HepG2 (cell line): ENCODE measurements at regions not wholly inside any gene's neighbourhood (a gene's known extent, or its start where the extent isn't known, plus 50 kb on each side); places are given as distances from the start of the nearest gene placed in this dataset.

Experiments used
- ATAC-seq: fragments of 200-7000 bp; cut with Tn5 transposase; 3 replicates; pipeline ENCODE4 v1.9.1; 2020; ENCODE audit warnings: mild to moderate bottlenecking, moderate library complexity
- BruUV-seq: library from RNA; stranded (reverse); fragments of 400-500 nt; replicated peaks from 2 replicates; lab custom pipeline; 2021; lab: Mats Ljungman, UMichigan
- CTCF ChIA-PET: fragments of 300-600 bp; formaldehyde crosslinking; extraction: SDS; loops from one replicate; lab custom pipeline; 2021; ENCODE audit warnings: low total read pairs, inconsistent platforms, low intra/inter-chr PET ratio; lab: Yijun Ruan, JAX
- POLR2A ChIA-PET: fragments of 350-600 bp; sonication (Branson Sonifier 250); formaldehyde crosslinking; loops from one replicate; lab custom pipeline; 2020; ENCODE audit warnings: antibody characterized with exemption, inconsistent platforms; lab: Yijun Ruan, JAX
- DNase-seq: peaks from one replicate; pipeline ENCODE4 v3.0.0-alpha.2; 2015; ENCODE audit warnings: low spot score
- FAIRE-seq: peaks from 3 replicates; lab custom pipeline; 2011; peaks lifted over from hg19 to GRCh38; lab: Jason Lieb, UNC
- H2AFZ ChIP-seq: one replicate; pipeline ENCODE4 v1.6.1; 2011; ENCODE audit warnings: low read length, inconsistent platforms
- H3K27ac ChIP-seq: fragments of 300-600 bp; 3 replicates; pipeline ENCODE4 v1.8.0; 2011; ENCODE audit warnings: mixed run types, mild to moderate bottlenecking, mixed read lengths, low read length, inconsistent platforms; ENCODE audit not compliant: insufficient read depth; ENCODE audit errors: extremely low read length
- H3K27me3 ChIP-seq, 2 experiments: fragments of 200-600 bp in 1 of 2; 2 replicates in 1 of 2; 3 replicates in 1 of 2; pipeline versions ENCODE4 v1.6.0 to v1.8.0; 2011; ENCODE audit warnings: low read length in 2 of 2, mild to moderate bottlenecking in 2 of 2, moderate library complexity in 2 of 2, inconsistent platforms in 1 of 2; ENCODE audit not compliant: insufficient read depth in 2 of 2, control insufficient read depth in 1 of 2
- H3K36me3 ChIP-seq, 2 experiments: fragments of 200-600 bp in 1 of 2; replicated peaks in 1 of 2; 2 replicates in 1 of 2; 3 replicates in 1 of 2; pipeline versions ENCODE4 v1.5.1 to v1.8.0; 2011; ENCODE audit warnings: low read length in 2 of 2, inconsistent platforms in 1 of 2; ENCODE audit not compliant: insufficient read depth in 2 of 2, control insufficient read depth in 1 of 2
- H3K4me1 ChIP-seq: 2 replicates; pipeline ENCODE4 v1.5.1; 2012; ENCODE audit warnings: low read length, inconsistent platforms; ENCODE audit not compliant: insufficient read depth
- H3K4me2 ChIP-seq: 2 replicates; pipeline ENCODE4 v1.6.0; 2011; ENCODE audit warnings: low read depth, low read length, inconsistent platforms
- H3K4me3 ChIP-seq, 3 experiments: fragments of 200-600 bp in 1 of 3; sonication (generic), shearing (Covaris generic) in 1 of 3; replicated peaks in 1 of 3; 2 replicates each; pipeline ENCODE4 v1.5.1; 2011 to 2016; ENCODE audit warnings: low read length in 3 of 3, inconsistent platforms in 2 of 3, low read depth in 2 of 3, mild to moderate bottlenecking in 2 of 3, control low read depth in 1 of 3, mixed read lengths in 1 of 3; ENCODE audit not compliant: insufficient read depth in 1 of 3
- H3K79me2 ChIP-seq: one replicate; pipeline ENCODE4 v1.6.1; 2011; ENCODE audit warnings: low read length, inconsistent platforms; ENCODE audit not compliant: insufficient read depth
- H3K9ac ChIP-seq: 2 replicates; pipeline ENCODE4 v1.6.0; 2011; ENCODE audit warnings: mild to moderate bottlenecking, low read depth, low read length, inconsistent platforms; ENCODE audit not compliant: insufficient read depth
- H3K9me3 ChIP-seq: 2 replicates; pipeline ENCODE4 v1.5.1; 2012; ENCODE audit warnings: mild to moderate bottlenecking, low read length
- H4K20me1 ChIP-seq: 2 replicates; pipeline ENCODE4 v1.6.0; 2011; ENCODE audit warnings: inconsistent platforms, mild to moderate bottlenecking, low read length, moderate library complexity; ENCODE audit not compliant: insufficient read depth
- ESRRA ChIP-seq: sonication (generic); formaldehyde crosslinking; IDR thresholded peaks from 2 replicates; pipeline ENCODE4 v1.5.1; 2020; ENCODE audit warnings: mild to moderate bottlenecking, low read depth, missing genetic modification reagents
- FOXJ3 ChIP-seq: sonication (generic); formaldehyde crosslinking; IDR thresholded peaks from 2 replicates; pipeline ENCODE4 v1.4.0; 2020; ENCODE audit warnings: missing genetic modification reagents, mild to moderate bottlenecking, borderline replicate concordance
- FOXK2 ChIP-seq: fragments of 450-650 bp; IDR thresholded peaks from 2 replicates; pipeline ENCODE4 v1.6.1; 2016
- SYNCRIP ChIP-seq: fragments of 200-400 bp; formaldehyde crosslinking; IDR thresholded peaks from 2 replicates; pipeline ENCODE4 v1.6.1; 2018; ENCODE audit warnings: mild to moderate bottlenecking, low read depth, low read length; ENCODE audit not compliant: insufficient read depth
- TOPORS ChIP-seq: sonication (generic); formaldehyde crosslinking; IDR thresholded peaks from 2 replicates; pipeline ENCODE4 v1.8.0; 2023; ENCODE audit warnings: mild to moderate bottlenecking, missing genetic modification reagents
- ZNF232 ChIP-seq: sonication (generic); formaldehyde crosslinking; IDR thresholded peaks from 2 replicates; pipeline ENCODE4 v1.4.0; 2020; ENCODE audit warnings: missing genetic modification reagents, borderline replicate concordance
- WGBS: methylation state at CpG from one replicate; pipeline ENCODE4 v1.1.6; 2017; ENCODE audit warnings: low lambda C conversion rate; 5-methylcytosine and 5-hydroxymethylcytosine counted together
- in situ Hi-C: cut with HindIII; loops from 2 replicates; pipeline ENCODE4 v1.10.0; 2017; ENCODE audit warnings: low pct_unique_long_range_greater_than_20kb; ENCODE audit not compliant: extremely low pct_ligation_motif_present
- intact Hi-C: fragments of 100-400 bp; cut with micrococcal nuclease; formaldehyde crosslinking; loops from one replicate; pipeline ENCODE4 v1.10.0; 2022; ENCODE audit not compliant: unreplicated experiment
- TF ChIP-seq, protein P1 (sequence below): sonication (generic); formaldehyde crosslinking; IDR thresholded peaks from 2 replicates; pipeline ENCODE4 v1.4.0; 2020; ENCODE audit warnings: missing genetic modification reagents
- TF ChIP-seq, protein P2 (sequence below): sonication (generic); formaldehyde crosslinking; IDR thresholded peaks from 2 replicates; pipeline ENCODE4 v1.4.0; 2020; ENCODE audit warnings: missing genetic modification reagents
- TF ChIP-seq, protein P3 (sequence below): sonication (generic); formaldehyde crosslinking; IDR thresholded peaks from 2 replicates; pipeline ENCODE4 v1.5.1; 2020; ENCODE audit warnings: mild to moderate bottlenecking, missing genetic modification reagents

DNA sequence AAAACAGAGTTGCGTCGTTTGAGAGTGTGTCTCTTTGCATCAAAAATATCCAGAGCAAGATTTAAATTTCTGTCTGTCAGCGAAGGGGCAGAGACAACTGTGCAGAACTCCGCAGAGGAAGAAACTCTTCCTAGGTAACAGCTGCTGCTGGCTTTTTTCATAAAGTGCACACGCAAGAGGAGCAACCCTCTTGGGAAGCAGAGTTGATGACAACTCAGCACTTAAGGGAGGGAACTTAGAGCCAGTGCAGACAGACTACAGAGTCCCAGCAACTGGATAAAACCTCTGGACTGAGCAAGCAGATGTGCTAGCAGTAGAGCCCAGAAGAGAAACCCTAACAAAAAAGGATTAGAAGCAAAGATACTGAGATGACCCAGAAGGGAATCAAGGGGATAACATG lies 337.1 kb downstream of the PCNX1 start:
- TF ChIP-seq, protein P1, sequence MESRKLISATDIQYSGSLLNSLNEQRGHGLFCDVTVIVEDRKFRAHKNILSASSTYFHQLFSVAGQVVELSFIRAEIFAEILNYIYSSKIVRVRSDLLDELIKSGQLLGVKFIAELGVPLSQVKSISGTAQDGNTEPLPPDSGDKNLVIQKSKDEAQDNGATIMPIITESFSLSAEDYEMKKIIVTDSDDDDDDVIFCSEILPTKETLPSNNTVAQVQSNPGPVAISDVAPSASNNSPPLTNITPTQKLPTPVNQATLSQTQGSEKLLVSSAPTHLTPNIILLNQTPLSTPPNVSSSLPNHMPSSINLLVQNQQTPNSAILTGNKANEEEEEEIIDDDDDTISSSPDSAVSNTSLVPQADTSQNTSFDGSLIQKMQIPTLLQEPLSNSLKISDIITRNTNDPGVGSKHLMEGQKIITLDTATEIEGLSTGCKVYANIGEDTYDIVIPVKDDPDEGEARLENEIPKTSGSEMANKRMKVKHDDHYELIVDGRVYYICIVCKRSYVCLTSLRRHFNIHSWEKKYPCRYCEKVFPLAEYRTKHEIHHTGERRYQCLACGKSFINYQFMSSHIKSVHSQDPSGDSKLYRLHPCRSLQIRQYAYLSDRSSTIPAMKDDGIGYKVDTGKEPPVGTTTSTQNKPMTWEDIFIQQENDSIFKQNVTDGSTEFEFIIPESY (CRISPR knock-in tag): no peak
- in situ Hi-C loops: no loop called here
- no peak overlapping the region for H3K4me3 ChIP-seq
- CTCF ChIA-PET: no interaction called here
- H3K27me3 ChIP-seq: peaks cover 0 to 4% of the 10 kb centered on the region in 2 experiments; a peak in 1 of 5 replicates
- H3K79me2 ChIP-seq: no peaks in the 10 kb centered on the region
- no peak overlapping the region for H3K27ac ChIP-seq
- no peak for ATAC-seq
- POLR2A ChIA-PET: no interaction called here
- WGBS: 13% methylated on average over 5 of the region's 5 CpGs
- H3K36me3 ChIP-seq: no peaks in the 10 kb centered on the region
- H3K4me2 ChIP-seq: no peak overlapping the region
- no peak overlapping the region for H2AFZ ChIP-seq
- H3K9ac ChIP-seq: no peak overlapping the region
- FAIRE-seq: no peak
- H3K9me3 ChIP-seq: no peaks in the 10 kb centered on the region
- no peaks in the 10 kb centered on the region for H4K20me1 ChIP-seq
- intact Hi-C loops: no loop called here
- DNase-seq: no peak
- BruUV-seq: no TSS peak
- H3K4me1 ChIP-seq: peaks cover 12% of the 10 kb centered on the region

DNA sequence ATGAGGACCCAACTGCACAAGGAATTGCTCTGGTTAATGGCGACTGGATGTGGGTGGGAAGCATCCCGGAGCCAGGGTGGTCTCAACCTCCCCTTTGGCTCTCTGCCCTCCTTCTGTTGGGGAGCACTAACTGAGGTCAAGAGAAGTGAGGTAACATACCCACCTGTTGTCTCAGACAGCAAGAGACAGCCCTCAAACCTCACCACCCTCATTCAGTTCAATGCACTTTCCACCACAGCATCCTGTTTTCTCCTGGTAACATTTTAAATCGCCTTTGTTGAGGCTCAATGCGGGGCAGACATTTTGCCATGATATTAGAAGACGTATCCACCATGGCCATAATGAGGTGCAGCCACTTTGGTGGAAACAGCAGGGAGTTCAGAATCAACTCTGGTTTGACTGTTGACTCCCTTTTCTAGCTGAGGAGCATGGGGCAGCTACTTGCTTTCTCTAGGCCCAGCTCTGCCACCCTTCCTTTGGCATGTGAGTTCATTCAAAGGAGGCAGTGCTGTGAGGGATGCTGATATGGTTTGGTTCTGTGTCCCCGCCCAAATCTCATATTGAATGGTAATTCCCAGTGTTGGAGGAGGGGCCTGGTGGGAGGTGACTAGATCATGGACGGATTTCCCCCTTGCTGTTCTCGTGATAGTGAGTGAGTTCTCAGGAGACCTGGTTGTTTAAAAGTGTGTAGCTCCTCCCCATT lies 338.6 kb downstream of the PCNX1 start:
- no peaks in the 10 kb centered on the region for H3K79me2 ChIP-seq
- DNase-seq (no peak), FAIRE-seq (no peak), ATAC-seq (no peak)
- no peaks in the 10 kb centered on the region for H4K20me1 ChIP-seq
- ChIA-PET POLR2A (no interaction called here), CTCF (no interaction called here)
- no peak overlapping the region for H3K9ac ChIP-seq
- H3K4me3 ChIP-seq: no peak overlapping the region
- H3K4me1 ChIP-seq: no peaks in the 10 kb centered on the region
- BruUV-seq: no TSS peak
- in situ Hi-C loops (no loop called here), intact Hi-C loops (no loop called here)
- no peak overlapping the region for H2AFZ ChIP-seq
- no peaks in the 10 kb centered on the region for H3K36me3 ChIP-seq
- no peak overlapping the region for H3K4me2 ChIP-seq
- H3K27ac ChIP-seq: no peak overlapping the region
- H3K9me3 ChIP-seq: no peaks in the 10 kb centered on the region
- 18% methylated on average over 7 of the region's 8 CpGs for WGBS
- peaks cover 0 to 4% of the 10 kb centered on the region in 2 experiments; a peak in 1 of 5 replicates for H3K27me3 ChIP-seq
- TF ChIP-seq ZNF232 (CRISPR knock-in tag): no peak
- TF ChIP-seq, protein P2, sequence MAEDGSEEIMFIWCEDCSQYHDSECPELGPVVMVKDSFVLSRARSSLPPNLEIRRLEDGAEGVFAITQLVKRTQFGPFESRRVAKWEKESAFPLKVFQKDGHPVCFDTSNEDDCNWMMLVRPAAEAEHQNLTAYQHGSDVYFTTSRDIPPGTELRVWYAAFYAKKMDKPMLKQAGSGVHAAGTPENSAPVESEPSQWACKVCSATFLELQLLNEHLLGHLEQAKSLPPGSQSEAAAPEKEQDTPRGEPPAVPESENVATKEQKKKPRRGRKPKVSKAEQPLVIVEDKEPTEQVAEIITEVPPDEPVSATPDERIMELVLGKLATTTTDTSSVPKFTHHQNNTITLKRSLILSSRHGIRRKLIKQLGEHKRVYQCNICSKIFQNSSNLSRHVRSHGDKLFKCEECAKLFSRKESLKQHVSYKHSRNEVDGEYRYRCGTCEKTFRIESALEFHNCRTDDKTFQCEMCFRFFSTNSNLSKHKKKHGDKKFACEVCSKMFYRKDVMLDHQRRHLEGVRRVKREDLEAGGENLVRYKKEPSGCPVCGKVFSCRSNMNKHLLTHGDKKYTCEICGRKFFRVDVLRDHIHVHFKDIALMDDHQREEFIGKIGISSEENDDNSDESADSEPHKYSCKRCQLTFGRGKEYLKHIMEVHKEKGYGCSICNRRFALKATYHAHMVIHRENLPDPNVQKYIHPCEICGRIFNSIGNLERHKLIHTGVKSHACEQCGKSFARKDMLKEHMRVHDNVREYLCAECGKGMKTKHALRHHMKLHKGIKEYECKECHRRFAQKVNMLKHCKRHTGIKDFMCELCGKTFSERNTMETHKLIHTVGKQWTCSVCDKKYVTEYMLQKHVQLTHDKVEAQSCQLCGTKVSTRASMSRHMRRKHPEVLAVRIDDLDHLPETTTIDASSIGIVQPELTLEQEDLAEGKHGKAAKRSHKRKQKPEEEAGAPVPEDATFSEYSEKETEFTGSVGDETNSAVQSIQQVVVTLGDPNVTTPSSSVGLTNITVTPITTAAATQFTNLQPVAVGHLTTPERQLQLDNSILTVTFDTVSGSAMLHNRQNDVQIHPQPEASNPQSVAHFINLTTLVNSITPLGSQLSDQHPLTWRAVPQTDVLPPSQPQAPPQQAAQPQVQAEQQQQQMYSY (CRISPR knock-in tag): no peak
- no peak for TF ChIP-seq ESRRA (CRISPR knock-in tag)
- TF ChIP-seq FOXK2: no peak
- no peak for TF ChIP-seq SYNCRIP
- TF ChIP-seq, protein P3, sequence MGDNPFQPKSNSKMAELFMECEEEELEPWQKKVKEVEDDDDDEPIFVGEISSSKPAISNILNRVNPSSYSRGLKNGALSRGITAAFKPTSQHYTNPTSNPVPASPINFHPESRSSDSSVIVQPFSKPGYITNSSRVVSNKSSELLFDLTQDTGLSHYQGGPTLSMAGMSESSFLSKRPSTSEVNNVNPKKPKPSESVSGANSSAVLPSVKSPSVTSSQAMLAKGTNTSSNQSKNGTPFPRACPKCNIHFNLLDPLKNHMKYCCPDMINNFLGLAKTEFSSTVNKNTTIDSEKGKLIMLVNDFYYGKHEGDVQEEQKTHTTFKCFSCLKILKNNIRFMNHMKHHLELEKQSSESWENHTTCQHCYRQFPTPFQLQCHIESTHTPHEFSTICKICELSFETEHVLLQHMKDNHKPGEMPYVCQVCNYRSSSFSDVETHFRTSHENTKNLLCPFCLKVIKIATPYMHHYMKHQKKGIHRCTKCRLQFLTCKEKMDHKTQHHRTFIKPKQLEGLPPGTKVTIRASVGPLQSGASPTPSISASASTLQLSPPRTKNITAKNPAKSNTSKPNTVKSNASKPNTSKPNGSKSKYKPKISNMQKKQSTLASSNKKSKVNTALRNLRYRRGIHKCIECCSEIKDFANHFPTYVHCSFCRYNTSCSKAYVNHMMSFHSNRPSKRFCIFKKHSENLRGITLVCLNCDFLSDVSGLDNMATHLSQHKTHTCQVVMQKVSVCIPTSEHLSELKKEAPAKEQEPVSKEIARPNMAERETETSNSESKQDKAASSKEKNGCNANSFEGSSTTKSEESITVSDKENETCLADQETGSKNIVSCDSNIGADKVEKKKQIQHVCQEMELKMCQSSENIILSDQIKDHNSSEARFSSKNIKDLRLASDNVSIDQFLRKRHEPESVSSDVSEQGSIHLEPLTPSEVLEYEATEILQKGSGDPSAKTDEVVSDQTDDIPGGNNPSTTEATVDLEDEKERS (CRISPR knock-in tag): no peak
- no peak for TF ChIP-seq TOPORS (CRISPR knock-in tag)
- TF ChIP-seq FOXJ3: no peak
